ENCODE measurements at regions not wholly inside any gene's neighbourhood (a gene's known extent, or its start where the extent isn't known, plus 50 kb on each side); places are given as distances from the start of the nearest gene placed in this dataset.

GRCh38 chr7:85719981-85720953, 533.4 kb upstream of the SEMA3D start:
- Mint-ChIP-seq H3K4me1 (no peaks in the 10 kb centered on the region), H3K4me3 (no peak overlapping the region), H3K27ac (no peak overlapping the region), H3K9me3 (no peaks in the 10 kb centered on the region), H3K36me3 (ENCODE audit: low read depth) (no peaks in the 10 kb centered on the region), H3K27me3 (no peaks in the 10 kb centered on the region)
- no peak for DNase-seq
- ChIA-PET POLR2A (no interaction called here), CTCF (no interaction called here)

- ChIA-PET CTCF (no interaction called here), POLR2A (no interaction called here)
- H3K27me3 Mint-ChIP-seq, result no peaks in the 10 kb centered on the region
- H3K9me3 Mint-ChIP-seq, result no peaks in the 10 kb centered on the region
- no peaks in the 10 kb centered on the region for H3K36me3 Mint-ChIP-seq (ENCODE audit: low read depth)
- H3K4me3 Mint-ChIP-seq, result no peak overlapping the region
- no peak for DNase-seq
- no peaks in the 10 kb centered on the region for H3K4me1 Mint-ChIP-seq
- no peak overlapping the region for H3K27ac Mint-ChIP-seq
These were observed 529.5 kb upstream of the SEMA3D start for GRCh38 chr7:85716353-85716752.

- H3K4me1 Mint-ChIP-seq, result no peaks in the 10 kb centered on the region
- no peak for DNase-seq
- POLR2A ChIA-PET, result no interaction called here
- H3K36me3 Mint-ChIP-seq (ENCODE audit: low read depth), result no peaks in the 10 kb centered on the region
- no peak overlapping the region for H3K4me3 Mint-ChIP-seq
- no peaks in the 10 kb centered on the region for H3K27me3 Mint-ChIP-seq
- no peak overlapping the region for H3K27ac Mint-ChIP-seq
- no peaks in the 10 kb centered on the region for H3K9me3 Mint-ChIP-seq
- CTCF ChIA-PET, result no interaction called here
These were observed 528.1 kb upstream of the SEMA3D start for GRCh38 chr7:85714951-85715350.

- Mint-ChIP-seq H3K4me1 (no peaks in the 10 kb centered on the region), H3K27ac (no peak overlapping the region), H3K9me3 (no peaks in the 10 kb centered on the region), H3K36me3 (ENCODE audit: low read depth) (no peaks in the 10 kb centered on the region), H3K4me3 (no peak overlapping the region), H3K27me3 (no peaks in the 10 kb centered on the region)
- POLR2A ChIA-PET, result no interaction called here
- CTCF ChIA-PET, result no interaction called here
- DNase-seq, result no peak
These were observed 527.3 kb upstream of the SEMA3D start for GRCh38 chr7:85714043-85714578.

- Mint-ChIP-seq H3K4me1 (no peaks in the 10 kb centered on the region), H3K27ac (no peak overlapping the region), H3K9me3 (no peaks in the 10 kb centered on the region), H3K4me3 (no peak overlapping the region), H3K36me3 (ENCODE audit: low read depth) (no peaks in the 10 kb centered on the region), H3K27me3 (no peaks in the 10 kb centered on the region)
- DNase-seq, result no peak
- CTCF ChIA-PET, result no interaction called here
- POLR2A ChIA-PET, result no interaction called here
These were observed 526.3 kb upstream of the SEMA3D start for GRCh38 chr7:85713171-85713570.

GRCh38 chr7:85711894-85712293, 525.0 kb upstream of the SEMA3D start:
- H3K27me3 Mint-ChIP-seq, result no peaks in the 10 kb centered on the region
- H3K27ac Mint-ChIP-seq, result no peak overlapping the region
- POLR2A ChIA-PET, result no interaction called here
- DNase-seq, result no peak
- no peaks in the 10 kb centered on the region for H3K9me3 Mint-ChIP-seq
- H3K36me3 Mint-ChIP-seq (ENCODE audit: low read depth), result no peaks in the 10 kb centered on the region
- H3K4me1 Mint-ChIP-seq, result no peaks in the 10 kb centered on the region
- CTCF ChIA-PET, result interaction anchor here (0.6 kb wide), 1 partner anchor 1015 kb away, joined by 3 read pairs; no protein-coding TSS in a partner anchor
- no peak overlapping the region for H3K4me3 Mint-ChIP-seq

- ChIA-PET POLR2A (no interaction called here), CTCF (no interaction called here)
- H3K9me3 Mint-ChIP-seq, result peaks cover 4% of the 10 kb centered on the region
- H3K4me3 Mint-ChIP-seq, result no peak overlapping the region
- H3K4me1 Mint-ChIP-seq, result no peaks in the 10 kb centered on the region
- H3K27ac Mint-ChIP-seq, result no peak overlapping the region
- H3K27me3 Mint-ChIP-seq, result no peaks in the 10 kb centered on the region
- no peak for DNase-seq
- H3K36me3 Mint-ChIP-seq (ENCODE audit: low read depth), result no peaks in the 10 kb centered on the region
These were observed 524.1 kb upstream of the SEMA3D start for GRCh38 chr7:85710960-85711359.

- Mint-ChIP-seq H3K27ac (no peak overlapping the region), H3K27me3 (no peaks in the 10 kb centered on the region), H3K36me3 (ENCODE audit: low read depth) (no peaks in the 10 kb centered on the region), H3K4me3 (no peak overlapping the region), H3K9me3 (peaks cover 6% of the 10 kb centered on the region), H3K4me1 (no peaks in the 10 kb centered on the region)
- DNase-seq, result no peak
- ChIA-PET CTCF (no interaction called here), POLR2A (no interaction called here)
These were observed 521.4 kb upstream of the SEMA3D start for GRCh38 chr7:85708221-85708620.

GRCh38 chr7:85705076-85705475, 518.2 kb upstream of the SEMA3D start:
- Mint-ChIP-seq H3K9me3 (peaks cover 6% of the 10 kb centered on the region), H3K27me3 (no peaks in the 10 kb centered on the region), H3K27ac (no peak overlapping the region), H3K36me3 (ENCODE audit: low read depth) (no peaks in the 10 kb centered on the region), H3K4me1 (no peaks in the 10 kb centered on the region), H3K4me3 (no peak overlapping the region)
- CTCF ChIA-PET, result no interaction called here
- DNase-seq, result no peak
- POLR2A ChIA-PET, result no interaction called here

GRCh38 chr7:85703251-85704010, 516.6 kb upstream of the SEMA3D start:
- CTCF ChIA-PET, result no interaction called here
- H3K9me3 Mint-ChIP-seq, result peaks cover 6% of the 10 kb centered on the region
- no peak for DNase-seq
- H3K27ac Mint-ChIP-seq, result no peak overlapping the region
- H3K4me1 Mint-ChIP-seq, result no peaks in the 10 kb centered on the region
- H3K4me3 Mint-ChIP-seq, result no peak overlapping the region
- POLR2A ChIA-PET, result no interaction called here
- H3K27me3 Mint-ChIP-seq, result no peaks in the 10 kb centered on the region
- no peaks in the 10 kb centered on the region for H3K36me3 Mint-ChIP-seq (ENCODE audit: low read depth)

GRCh38 chr7:85702348-85702747, 515.5 kb upstream of the SEMA3D start:
- DNase-seq, result no peak
- CTCF ChIA-PET, result no interaction called here
- Mint-ChIP-seq H3K4me1 (no peaks in the 10 kb centered on the region), H3K4me3 (no peak overlapping the region), H3K27ac (no peak overlapping the region), H3K9me3 (peaks cover 6% of the 10 kb centered on the region), H3K36me3 (ENCODE audit: low read depth) (no peaks in the 10 kb centered on the region), H3K27me3 (no peaks in the 10 kb centered on the region)
- POLR2A ChIA-PET, result no interaction called here

GRCh38 chr7:85699482-85699881, 512.6 kb upstream of the SEMA3D start:
- no peaks in the 10 kb centered on the region for H3K9me3 Mint-ChIP-seq
- no peak for DNase-seq

GRCh38 chr7:85695533-85695932, 508.7 kb upstream of the SEMA3D start:
- POLR2A ChIA-PET, result no interaction called here
- CTCF ChIA-PET, result no interaction called here
- Mint-ChIP-seq H3K36me3 (ENCODE audit: low read depth) (no peaks in the 10 kb centered on the region), H3K4me1 (no peaks in the 10 kb centered on the region), H3K27me3 (no peaks in the 10 kb centered on the region), H3K4me3 (no peak overlapping the region), H3K27ac (no peak overlapping the region), H3K9me3 (no peaks in the 10 kb centered on the region)
- DNase-seq, result no peak

More at GRCh38 chr7:85699482-85699881, 512.6 kb upstream of the SEMA3D start:
- Mint-ChIP-seq H3K27me3 (no peaks in the 10 kb centered on the region), H3K36me3 (ENCODE audit: low read depth) (no peaks in the 10 kb centered on the region), H3K4me1 (no peaks in the 10 kb centered on the region), H3K27ac (no peak overlapping the region), H3K4me3 (no peak overlapping the region)
- POLR2A ChIA-PET, result no interaction called here
- CTCF ChIA-PET, result no interaction called here

All from activated CD4-positive, alpha-beta T cell treated with anti-CD3 and anti-CD28 coated beads, Interleukin-2, amount 10 ng/mL, durations not matched to agents 7 days and 5 days (primary cell).